ENCODE measurements at regions not wholly inside any gene's neighbourhood (a gene's known extent, or its start where the extent isn't known, plus 50 kb on each side); places are given as distances from the start of the nearest gene placed in this dataset.
"Not testable (repeated sequence)": the region's sequence is repeated elsewhere in the genome, so short reads cannot be mapped to it uniquely, and the experiment has no call there.

- H3K27ac Mint-ChIP-seq = no peak overlapping the region
- Histone ChIP-seq H3K27me3 (ENCODE audit: control insufficient read depth, insufficient read depth, low read length) (no peaks in the 10 kb centered on the region), H3K27ac (ENCODE audit: low read length) (no peak overlapping the region), H3K9me3 (ENCODE audit: control insufficient read depth, insufficient read depth, low read length) (no peaks in the 10 kb centered on the region), H3K36me3 (ENCODE audit: control insufficient read depth, insufficient read depth, low read length) (no peaks in the 10 kb centered on the region), H3K4me1 (ENCODE audit: control insufficient read depth, insufficient read depth, low read length) (no peaks in the 10 kb centered on the region), H3K4me3 (ENCODE audit: low read length) (no peak overlapping the region)
- DNase-seq (no peak), ATAC-seq (no peak)
- H3K36me3 Mint-ChIP-seq = no peaks in the 10 kb centered on the region
- peaks cover 0 to 2% of the 10 kb centered on the region in 2 donors for H3K27me3 Mint-ChIP-seq (ENCODE audit: low read depth in 2 of 2)
- TF ChIP-seq CTCF (IDR thresholded peaks at IDR 0.05) = no peak
- intact Hi-C loops (cut with micrococcal nuclease) = no loop called here
- peaks cover 15 to 22% of the 10 kb centered on the region in 2 donors for H3K4me1 Mint-ChIP-seq
- WGBS (ENCODE audit: insufficient coverage) = 91% methylated on average over 2 of the region's 2 CpGs
- H3K4me3 Mint-ChIP-seq = no peak overlapping the region
- H3K9me3 Mint-ChIP-seq = no peaks in the 10 kb centered on the region
Observed at GRCh38 chr11:86164106-86164505, 80.4 kb upstream of the EED start.

DNA sequence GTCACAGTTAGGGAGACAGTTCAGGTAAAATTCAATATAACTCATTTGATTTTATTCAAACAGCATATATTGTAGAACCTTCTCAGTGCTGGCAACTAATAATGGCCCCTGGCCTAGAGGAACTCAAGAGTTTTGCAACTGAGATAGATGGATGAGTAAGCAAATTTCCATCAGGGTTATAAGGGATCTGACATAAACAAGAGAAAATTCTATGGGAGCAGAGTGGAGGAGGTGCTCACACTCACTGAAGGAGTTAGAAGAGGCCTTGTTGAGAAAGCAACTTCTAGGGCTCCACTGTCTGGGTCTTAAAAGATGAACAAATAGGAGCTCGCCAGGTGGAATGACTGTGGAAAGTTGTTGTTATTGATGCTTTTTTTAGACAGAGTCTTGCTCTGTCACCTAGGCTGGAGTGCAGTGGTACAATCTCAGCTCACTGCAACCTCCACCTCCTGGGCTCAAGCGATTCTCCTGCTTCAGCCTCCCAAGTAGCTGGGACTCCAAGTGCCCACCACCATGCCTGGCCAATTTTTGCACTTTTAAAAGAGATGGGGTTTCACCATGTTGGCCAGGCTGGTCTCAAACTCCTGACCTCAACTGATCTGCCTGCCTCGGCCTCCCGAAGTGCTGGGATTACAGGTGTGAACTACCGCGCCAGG, 81.2 kb upstream of the EED start:
- H3K9me3 ChIP-seq (ENCODE audit: control insufficient read depth, insufficient read depth, low read length); DNase-seq; H3K4me1 ChIP-seq (ENCODE audit: control insufficient read depth, insufficient read depth, low read length); intact Hi-C loops (cut with micrococcal nuclease); H3K4me3 ChIP-seq (ENCODE audit: low read length); H3K27me3 Mint-ChIP-seq (ENCODE audit: low read depth in 2 of 2); ATAC-seq; H3K27me3 ChIP-seq (ENCODE audit: control insufficient read depth, insufficient read depth, low read length); H3K27ac Mint-ChIP-seq; H3K27ac ChIP-seq (ENCODE audit: low read length); H3K36me3 Mint-ChIP-seq; H3K36me3 ChIP-seq (ENCODE audit: control insufficient read depth, insufficient read depth, low read length); H3K9me3 Mint-ChIP-seq; H3K4me3 Mint-ChIP-seq: not testable (repeated sequence)
- WGBS (ENCODE audit: insufficient coverage) = 78% methylated on average over 6 of the region's 6 CpGs
- H3K4me1 Mint-ChIP-seq = peaks cover 22 to 25% of the 10 kb centered on the region in 2 donors

DNA sequence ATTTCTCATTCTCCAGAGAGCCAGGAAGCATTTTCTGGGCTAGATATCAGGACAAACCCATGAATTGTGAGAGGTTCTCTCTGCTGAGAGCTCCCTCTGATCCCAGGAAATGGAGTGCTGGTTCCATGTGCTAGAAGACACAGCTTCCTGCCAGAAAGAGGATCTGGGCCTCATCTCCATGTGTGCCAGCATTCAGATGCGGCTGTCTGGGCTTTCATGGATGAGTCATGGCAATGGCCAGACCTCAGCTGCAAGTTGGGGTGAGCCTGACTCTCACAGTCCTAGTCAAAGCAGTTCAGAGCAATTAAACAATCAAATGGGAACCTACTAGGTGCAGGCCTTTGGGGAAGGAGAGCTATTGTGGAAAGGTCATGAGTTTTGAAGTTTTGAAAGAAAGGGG, 82.3 kb upstream of the EED start:
- peaks cover 0 to 2% of the 10 kb centered on the region in 2 donors for H3K27me3 Mint-ChIP-seq (ENCODE audit: low read depth in 2 of 2)
- H3K9me3 ChIP-seq (ENCODE audit: control insufficient read depth, insufficient read depth, low read length) = no peaks in the 10 kb centered on the region
- WGBS (ENCODE audit: insufficient coverage) = 91% methylated on average over 1 of the region's 1 CpG
- no peak overlapping the region for H3K4me3 ChIP-seq (ENCODE audit: low read length)
- no peaks in the 10 kb centered on the region for H3K27me3 ChIP-seq (ENCODE audit: control insufficient read depth, insufficient read depth, low read length)
- DNase-seq (no peak), ATAC-seq (no peak)
- H3K36me3 Mint-ChIP-seq = no peaks in the 10 kb centered on the region
- TF ChIP-seq CTCF (IDR thresholded peaks at IDR 0.05) = no peak
- H3K4me1 Mint-ChIP-seq = peaks cover 24 to 27% of the 10 kb centered on the region in 2 donors
- H3K36me3 ChIP-seq (ENCODE audit: control insufficient read depth, insufficient read depth, low read length) = no peaks in the 10 kb centered on the region
- H3K27ac ChIP-seq (ENCODE audit: low read length) = no peak overlapping the region
- intact Hi-C loops (cut with micrococcal nuclease) = no loop called here
- H3K27ac Mint-ChIP-seq = no peak overlapping the region
- H3K4me1 ChIP-seq (ENCODE audit: control insufficient read depth, insufficient read depth, low read length) = no peaks in the 10 kb centered on the region
- H3K4me3 Mint-ChIP-seq = no peak overlapping the region
- no peaks in the 10 kb centered on the region for H3K9me3 Mint-ChIP-seq

GRCh38 chr11:86161837-86162236, 82.7 kb upstream of the EED start:
- intact Hi-C loops (cut with micrococcal nuclease) = no loop called here
- Histone ChIP-seq H3K27ac (ENCODE audit: low read length) (no peak overlapping the region), H3K9me3 (ENCODE audit: control insufficient read depth, insufficient read depth, low read length) (no peaks in the 10 kb centered on the region), H3K4me3 (ENCODE audit: low read length) (no peak overlapping the region), H3K27me3 (ENCODE audit: control insufficient read depth, insufficient read depth, low read length) (no peaks in the 10 kb centered on the region), H3K36me3 (ENCODE audit: control insufficient read depth, insufficient read depth, low read length) (no peaks in the 10 kb centered on the region), H3K4me1 (ENCODE audit: control insufficient read depth, insufficient read depth, low read length) (no peaks in the 10 kb centered on the region)
- 60% methylated on average over 2 of the region's 2 CpGs for WGBS (ENCODE audit: insufficient coverage)
- no peak overlapping the region for H3K4me3 Mint-ChIP-seq
- DNase-seq (no peak), ATAC-seq (no peak)
- H3K4me1 Mint-ChIP-seq = peaks cover 24 to 27% of the 10 kb centered on the region in 2 donors
- no peaks in the 10 kb centered on the region for H3K9me3 Mint-ChIP-seq
- H3K27ac Mint-ChIP-seq = no peak overlapping the region
- peaks cover 0 to 2% of the 10 kb centered on the region in 2 donors for H3K27me3 Mint-ChIP-seq (ENCODE audit: low read depth in 2 of 2)
- H3K36me3 Mint-ChIP-seq = no peaks in the 10 kb centered on the region
- TF ChIP-seq CTCF (IDR thresholded peaks at IDR 0.05) = no peak

Measured in natural killer cell (primary cell).